ENCODE measurements at regions not wholly inside any gene's neighbourhood (a gene's known extent, or its start where the extent isn't known, plus 50 kb on each side); places are given as distances from the start of the nearest gene placed in this dataset.

DNA sequence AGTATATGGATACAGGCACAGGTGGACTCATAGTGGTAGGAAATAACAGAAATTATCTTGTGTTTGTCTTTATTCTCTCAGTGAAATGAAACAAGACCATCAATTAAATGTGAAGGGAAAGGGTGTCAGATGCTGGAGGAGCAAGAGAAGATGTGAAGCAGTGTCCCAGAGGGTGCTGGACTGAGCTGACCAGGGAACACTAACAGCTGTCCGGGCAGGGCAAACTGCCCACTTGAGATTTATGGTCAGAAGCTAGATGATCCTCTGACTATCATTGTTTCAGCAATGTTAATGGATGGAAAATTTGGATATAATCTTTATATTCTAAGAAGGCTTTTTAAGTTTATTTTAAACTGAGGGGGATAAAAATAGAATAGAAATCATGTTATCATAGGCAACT is 267.2 kb upstream of the SLC7A11 start:
- ChIA-PET CTCF (interaction anchor here (1.0 to 1.4 kb wide), 2 partner anchors 15 to 474 kb away, joined by 3 read pairs; no protein-coding TSS in a partner anchor), POLR2A (ENCODE audit: unreplicated experiment) (no interaction called here)
- peak overlapping the region; percentile 66 for H2AK5ac ChIP-seq (ENCODE audit: low read depth, low read length)
- H3K9me3 ChIP-seq (ENCODE audit: control insufficient read depth, insufficient read depth, low read length), result no peaks in the 10 kb centered on the region
- no CpG with 5 or more reads among the region's 1 CpG for WGBS, 2 experiments (ENCODE audit: extremely low coverage in 2 of 2, insufficient read length in 1 of 2)
- BruUV-seq (replicated peaks), result no TSS peak
- H2BK120ac ChIP-seq (ENCODE audit: low read depth, low read length), result peak overlapping the region; percentile 69
- dilution Hi-C loops (cut with HindIII; ENCODE audit: low sequenced_read_pairs, unreplicated experiment) (no loop called here), in situ Hi-C loops (cut with MboI; ENCODE audit: low sequenced_read_pairs) (no loop called here), intact Hi-C loops (cut with micrococcal nuclease) (no loop called here)
- H3K18ac ChIP-seq (ENCODE audit: low read depth, low read length), result peak overlapping the region; percentile 83; the same call in 1 of the 2 replicates
- H3K56ac ChIP-seq (ENCODE audit: extremely low read depth, insufficient read depth, low read length), result no peak overlapping the region
- no peak overlapping the region for H4K8ac ChIP-seq (ENCODE audit: low read depth in 2 of 2, low read length in 2 of 2)
- DNase-seq (no peak), ATAC-seq (ENCODE audit: low read depth) (no peak)
- TF ChIP-seq RCOR1 (IDR thresholded peaks at IDR 0.05; ENCODE audit: insufficient replicate concordance, low read length) (no peak), POLR2A (IDR thresholded peaks at IDR 0.05; ENCODE audit: low read depth, low read length) (no peak), CHD1 (IDR thresholded peaks at IDR 0.05; ENCODE audit: low read depth, low read length) (no peak), RFX5 (IDR thresholded peaks at IDR 0.05; ENCODE audit: low read depth, low read length) (no peak), FOS (IDR thresholded peaks at IDR 0.05; ENCODE audit: low read depth, low read length) (no peak), BHLHE40 (IDR thresholded peaks at IDR 0.05; ENCODE audit: low read depth, low read length) (no peak), NFE2L2 (IDR thresholded peaks at IDR 0.05; ENCODE audit: low read depth, low read length) (no peak), MAZ (IDR thresholded peaks at IDR 0.05; ENCODE audit: borderline replicate concordance, low read depth, low read length) (no peak), MXI1 (IDR thresholded peaks at IDR 0.05; ENCODE audit: borderline replicate concordance, low read depth, low read length) (no peak), MAFK (IDR thresholded peaks at IDR 0.05; ENCODE audit: low read depth, low read length) (no peak)
- TF ChIP-seq, protein P1, sequence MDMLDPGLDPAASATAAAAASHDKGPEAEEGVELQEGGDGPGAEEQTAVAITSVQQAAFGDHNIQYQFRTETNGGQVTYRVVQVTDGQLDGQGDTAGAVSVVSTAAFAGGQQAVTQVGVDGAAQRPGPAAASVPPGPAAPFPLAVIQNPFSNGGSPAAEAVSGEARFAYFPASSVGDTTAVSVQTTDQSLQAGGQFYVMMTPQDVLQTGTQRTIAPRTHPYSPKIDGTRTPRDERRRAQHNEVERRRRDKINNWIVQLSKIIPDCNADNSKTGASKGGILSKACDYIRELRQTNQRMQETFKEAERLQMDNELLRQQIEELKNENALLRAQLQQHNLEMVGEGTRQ (IDR thresholded peaks at IDR 0.05; ENCODE audit: low read depth, low read length), result no peak
- TF ChIP-seq, protein P2, sequence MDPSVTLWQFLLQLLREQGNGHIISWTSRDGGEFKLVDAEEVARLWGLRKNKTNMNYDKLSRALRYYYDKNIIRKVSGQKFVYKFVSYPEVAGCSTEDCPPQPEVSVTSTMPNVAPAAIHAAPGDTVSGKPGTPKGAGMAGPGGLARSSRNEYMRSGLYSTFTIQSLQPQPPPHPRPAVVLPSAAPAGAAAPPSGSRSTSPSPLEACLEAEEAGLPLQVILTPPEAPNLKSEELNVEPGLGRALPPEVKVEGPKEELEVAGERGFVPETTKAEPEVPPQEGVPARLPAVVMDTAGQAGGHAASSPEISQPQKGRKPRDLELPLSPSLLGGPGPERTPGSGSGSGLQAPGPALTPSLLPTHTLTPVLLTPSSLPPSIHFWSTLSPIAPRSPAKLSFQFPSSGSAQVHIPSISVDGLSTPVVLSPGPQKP (IDR thresholded peaks at IDR 0.05; ENCODE audit: borderline replicate concordance, low read depth, low read length), result no peak
- peak overlapping the region; percentile 63; the same call in 1 of the 2 replicates for H4K5ac ChIP-seq (ENCODE audit: low read depth, low read length)
- H3K79me1 ChIP-seq (ENCODE audit: low read depth in 1 of 2, low read length in 2 of 2), result no peaks in the 10 kb centered on the region
- H2BK5ac ChIP-seq (ENCODE audit: low read depth, low read length, poor library complexity, severe bottlenecking), result no peak overlapping the region
- no peaks in the 10 kb centered on the region for H3K27me3 ChIP-seq (ENCODE audit: control insufficient read depth, insufficient read depth, low read length)
- H3K27ac ChIP-seq (ENCODE audit: insufficient read depth, low read length), result no peak overlapping the region
- H3K4me2 ChIP-seq (ENCODE audit: low read depth, low read length), result no peak overlapping the region
- no peaks in the 10 kb centered on the region for H3K36me3 ChIP-seq (ENCODE audit: control insufficient read depth, insufficient read depth, low read length)
- H3K4me1 ChIP-seq (ENCODE audit: control insufficient read depth, insufficient read depth, low read length), result peaks cover 7% of the 10 kb centered on the region; the same call in 1 of the 2 replicates
- H2AK9ac ChIP-seq (replicated peaks; ENCODE audit: low read depth, low read length, poor library complexity), result no peak overlapping the region
- no peak overlapping the region for H3K4me3 ChIP-seq (ENCODE audit: insufficient read depth, low read depth, low read length)
- no peak overlapping the region for H2AFZ ChIP-seq (replicated peaks; ENCODE audit: low read length, poor library complexity)
- H3K9ac ChIP-seq (ENCODE audit: low read depth, low read length), result no peak overlapping the region
- no peaks in the 10 kb centered on the region for H4K20me1 ChIP-seq (ENCODE audit: insufficient read depth, low read length)
- H3K14ac ChIP-seq (replicated peaks; ENCODE audit: low read depth, low read length), result peak overlapping the region; percentile 63; the same call in 1 of the 2 replicates
- no peak overlapping the region for H4K91ac ChIP-seq (ENCODE audit: insufficient read depth, low read depth, low read length)
- H3K23ac ChIP-seq (ENCODE audit: low read depth, low read length), result peak overlapping the region; percentile 45; the same call in 1 of the 2 replicates
- peak overlapping the region; percentile 64; the same call in 1 of the 2 replicates for H2BK20ac ChIP-seq (ENCODE audit: low read depth, low read length)
- peaks cover 4% of the 10 kb centered on the region; the same call in 1 of the 2 replicates for H3K9me1 ChIP-seq (ENCODE audit: insufficient read depth, low read length)
- H3K4ac ChIP-seq (ENCODE audit: low read depth, low read length), result peak overlapping the region; percentile 70; the same call in 1 of the 2 replicates
- no peak overlapping the region for H2BK15ac ChIP-seq (ENCODE audit: low read depth, low read length)
